NCI-H1930 (cell line): ENCODE measurements at regions not wholly inside any gene's neighbourhood (a gene's known extent, or its start where the extent isn't known, plus 50 kb on each side); places are given as distances from the start of the nearest gene placed in this dataset.
"Not testable (repeated sequence)": the region's sequence is repeated elsewhere in the genome, so short reads cannot be mapped to it uniquely, and the experiment has no call there.

Source experiments
- DNase-seq, 2 experiments: peaks; one replicate each; lab custom pipeline; 2025; lab: John Stamatoyannopoulos, UW

- no peak for DNase-seq
These were observed 227.6 kb downstream of the MINAR1 start for GRCh38 chr15:79659691-79660090.

- no peak for DNase-seq
These were observed 229.3 kb downstream of the MINAR1 start for GRCh38 chr15:79661411-79661810.

GRCh38 chr15:79673416-79674123, 223.2 kb downstream of the MTHFS start:
- no peak for DNase-seq

- no peak for DNase-seq
These were observed 222.7 kb downstream of the MTHFS start for GRCh38 chr15:79674124-79674465.

- no peak for DNase-seq
These were observed 220.8 kb downstream of the MTHFS start for GRCh38 chr15:79675982-79676381.

- DNase-seq: no peak
These were observed 220.2 kb downstream of the MTHFS start for GRCh38 chr15:79676621-79677020.

GRCh38 chr15:79677241-79677640, 219.6 kb downstream of the MTHFS start:
- no peak for DNase-seq

GRCh38 chr15:79678032-79678701, 218.6 kb downstream of the MTHFS start:
- no peak for DNase-seq

- no peak for DNase-seq
These were observed 216.1 kb downstream of the MTHFS start for GRCh38 chr15:79680720-79681119.

GRCh38 chr15:79682285-79682684, 214.5 kb downstream of the MTHFS start:
- DNase-seq: no peak

- no peak for DNase-seq
These were observed 213.9 kb downstream of the MTHFS start for GRCh38 chr15:79682851-79683288.

- no peak for DNase-seq
These were observed 207.8 kb downstream of the MTHFS start for GRCh38 chr15:79689030-79689429.

GRCh38 chr15:79700951-79701480, 195.8 kb downstream of the MTHFS start:
- DNase-seq: no peak

- DNase-seq: no peak
These were observed 194.2 kb downstream of the MTHFS start for GRCh38 chr15:79702621-79703020.

GRCh38 chr15:79721256-79721655, 175.6 kb downstream of the MTHFS start:
- no peak for DNase-seq

- no peak for DNase-seq
These were observed 172.5 kb downstream of the MTHFS start for GRCh38 chr15:79724312-79724711.

GRCh38 chr15:79724804-79725203, 172.0 kb downstream of the MTHFS start:
- no peak for DNase-seq

- no peak for DNase-seq
These were observed 167.9 kb downstream of the MTHFS start for GRCh38 chr15:79728867-79729266.

- no peak for DNase-seq
These were observed 160.3 kb downstream of the MTHFS start for GRCh38 chr15:79736435-79737000.

- no peak for DNase-seq
These were observed 158.7 kb downstream of the MTHFS start for GRCh38 chr15:79738143-79738542.

GRCh38 chr15:79740561-79740960, 156.3 kb downstream of the MTHFS start:
- DNase-seq: no peak

GRCh38 chr15:79743032-79743431, 153.8 kb downstream of the MTHFS start:
- no peak for DNase-seq

- DNase-seq: not testable (repeated sequence)
These were observed 152.3 kb downstream of the MTHFS start for GRCh38 chr15:79744485-79744884.
